PC-3 (cell line): ENCODE measurements at regions not wholly inside any gene's neighbourhood (a gene's known extent, or its start where the extent isn't known, plus 50 kb on each side); places are given as distances from the start of the nearest gene placed in this dataset.

ENCODE experiments used
- CTCF ChIP-seq: fragments of 300-600 bp; sonication (generic); conservative IDR thresholded peaks from 2 replicates; pipeline ENCODE4 v1.5.1; 2017; ENCODE audit warnings: antibody characterized with exemption, low read depth, mild to moderate bottlenecking, low read length
- EZH2 ChIP-seq: fragments of 300-600 bp; sonication (generic); IDR thresholded peaks from one replicate; pipeline ENCODE4 v1.6.1; 2017; ENCODE audit warnings: antibody characterized with exemption, mild to moderate bottlenecking, low read length; ENCODE audit not compliant: unreplicated experiment
- EZH2phosphoT487 ChIP-seq: fragments of 300-600 bp; sonication (generic); IDR thresholded peaks from 2 replicates; pipeline ENCODE4 v1.6.1; 2018; ENCODE audit warnings: mild to moderate bottlenecking, antibody characterized with exemption, low read length, borderline replicate concordance

- no peak for TF ChIP-seq CTCF
- no peak for TF ChIP-seq EZH2
- TF ChIP-seq EZH2phosphoT487: no peak
Observed at GRCh38 chr4:125780747-125781146, 466.0 kb downstream of the FAT4 start.
